NCI-H187 (cell line): ENCODE measurements at regions not wholly inside any gene's neighbourhood (a gene's known extent, or its start where the extent isn't known, plus 50 kb on each side); places are given as distances from the start of the nearest gene placed in this dataset.

Source experiments
- DNase-seq, 2 experiments: peaks; one replicate each; lab custom pipeline; 2025; lab: John Stamatoyannopoulos, UW

GRCh38 chr4:184968366-184968765, 49.9 kb upstream of the HELT start:
- no peak for DNase-seq
